Ammon's horn (tissue), 1 donor: ENCODE measurements at regions not wholly inside any gene's neighbourhood (a gene's known extent, or its start where the extent isn't known, plus 50 kb on each side); places are given as distances from the start of the nearest gene placed in this dataset.

Experiments
- DNase-seq: peaks from one replicate; pipeline ENCODE4 v3.0.0-alpha.2; 2016; ENCODE audit warnings: low spot score

- no peak for DNase-seq
Measured at GRCh38 chr7:128167791-128168666, 73.0 kb upstream of the LEP start.

GRCh38 chr7:128168667-128169210 lies 72.3 kb upstream of the LEP start:
- DNase-seq = no peak

GRCh38 chr7:128170461-128170860 lies 70.6 kb upstream of the LEP start:
- DNase-seq = no peak

- no peak for DNase-seq
Measured at GRCh38 chr7:128171342-128171918, 69.6 kb upstream of the LEP start.

GRCh38 chr7:128172151-128172550 lies 68.9 kb upstream of the LEP start:
- DNase-seq = no peak

- DNase-seq = no peak
Measured at GRCh38 chr7:128172963-128173362, 68.1 kb upstream of the LEP start.

- DNase-seq = peak; percentile 20
Measured at GRCh38 chr7:128174386-128174785, 66.7 kb upstream of the LEP start.

GRCh38 chr7:128176696-128177095 lies 64.4 kb upstream of the LEP start:
- no peak for DNase-seq

GRCh38 chr7:128177768-128178550 lies 63.1 kb upstream of the LEP start:
- no peak for DNase-seq

GRCh38 chr7:128178611-128179010 lies 62.5 kb upstream of the LEP start:
- no peak for DNase-seq

GRCh38 chr7:128188396-128189230 lies 52.5 kb upstream of the LEP start:
- no peak for DNase-seq

- DNase-seq = no peak
Measured at GRCh38 chr7:128189231-128189930, 51.7 kb upstream of the LEP start.

- DNase-seq = no peak
Measured at GRCh38 chr7:128190051-128190647, 50.9 kb upstream of the LEP start.

- no peak for DNase-seq
Measured at GRCh38 chr7:128191136-128191844, 49.8 kb upstream of the LEP start.
